Left lung (tissue), 4 donors: ENCODE measurements at regions not wholly inside any gene's neighbourhood (a gene's known extent, or its start where the extent isn't known, plus 50 kb on each side); places are given as distances from the start of the nearest gene placed in this dataset.

ENCODE experiments used
- ATAC-seq: fragments of 200-7000 bp; cut with Tn5 transposase; one replicate; pipeline ENCODE4 v1.9.1; 2020; ENCODE audit warnings: moderate library complexity
- DNase-seq, 4 donors: peaks; one replicate each; pipeline ENCODE4 v3.0.0-alpha.2; 2013 to 2020
- H3K27ac ChIP-seq, 2 donors: fragments of 200-600 bp; sonication (generic) in 1 of 2; one replicate each; pipeline versions ENCODE4 v1.5.0 to v1.8.0; 2020 to 2021
- H3K27me3 ChIP-seq, 2 donors: fragments of 200-600 bp; sonication (generic) in 1 of 2; one replicate each; pipeline versions ENCODE4 v1.5.0 to v1.8.0; 2020 to 2021
- H3K36me3 ChIP-seq, 2 donors: fragments of 200-600 bp; sonication (generic) in 1 of 2; one replicate each; pipeline versions ENCODE4 v1.5.0 to v1.8.0; 2020 to 2021
- H3K4me1 ChIP-seq, 2 donors: fragments of 200-600 bp; one replicate each; pipeline ENCODE4 v1.8.0; 2021
- H3K4me3 ChIP-seq, 2 donors: fragments of 200-600 bp; sonication (generic) in 1 of 2; one replicate each; pipeline versions ENCODE4 v1.5.0 to v1.8.0; 2020 to 2021; ENCODE audit warnings: mild to moderate bottlenecking in 1 of 2
- H3K9me3 ChIP-seq, 2 donors: fragments of 200-600 bp; sonication (generic) in 1 of 2; one replicate each; pipeline versions ENCODE4 v1.5.0 to v1.8.0; 2020 to 2021
- intact Hi-C, 2 donors: fragments of 100-400 bp; cut with DNase I; formaldehyde crosslinking; loops; one replicate each; pipeline versions ENCODE4 v1.11.2 to v1.14.2; 2022
- TF ChIP-seq, protein P1 (sequence below), 2 donors: fragments of 200-600 bp; sonication (generic) in 1 of 2; IDR thresholded peaks; one replicate each; pipeline versions ENCODE4 v1.5.0 to v1.8.0; 2021; ENCODE audit warnings: antibody characterized with exemption in 2 of 2
- donor health status: DM: no; HTN: yes; CAD: no.
- donor health status: DM: no; HTN: no; CAD: no.

DNA sequence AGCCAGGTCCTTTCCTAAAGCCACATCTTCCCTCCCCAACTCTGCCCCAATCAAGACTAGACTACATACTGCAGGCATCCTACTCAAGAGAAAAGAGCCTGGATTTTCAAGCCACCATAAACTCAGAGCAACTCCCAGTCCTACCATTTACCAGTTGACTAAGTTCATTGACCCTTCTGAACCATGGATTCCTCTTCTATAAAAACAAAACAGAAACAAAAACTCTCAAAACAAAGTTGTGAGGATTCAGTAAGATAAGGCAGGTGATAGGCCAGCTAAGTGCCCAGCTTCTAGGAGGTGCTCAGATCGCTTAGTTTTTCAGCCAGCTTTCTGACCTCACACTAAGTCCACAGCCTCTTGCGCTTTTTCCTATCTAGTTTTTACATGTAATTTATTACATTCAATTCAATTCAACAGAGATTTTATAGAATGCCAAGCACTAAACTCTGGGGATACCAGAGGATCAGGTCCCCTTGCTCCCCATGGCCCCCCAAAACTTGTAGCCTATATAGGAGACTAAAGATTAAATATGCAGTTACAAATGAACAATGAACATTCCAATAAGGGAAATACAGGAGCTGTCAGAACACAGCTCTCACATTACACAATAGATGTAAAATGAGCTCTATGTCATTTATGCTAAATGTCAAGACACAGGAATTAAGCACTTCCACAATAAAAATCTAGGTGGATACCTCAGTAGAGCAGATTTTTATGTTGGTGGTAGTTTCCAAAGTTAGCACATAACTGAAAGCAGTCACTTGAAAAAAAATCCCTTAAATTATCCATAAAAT is 104.5 kb upstream of the EGLN3 start:
- intact Hi-C loops, result no loop called here
- no peak overlapping the region for H3K4me3 ChIP-seq
- H3K27me3 ChIP-seq, result peaks cover 0 to 23% of the 10 kb centered on the region in 2 donors
- peaks cover 0 to 12% of the 10 kb centered on the region in 2 donors for H3K4me1 ChIP-seq
- H3K36me3 ChIP-seq, result no peaks in the 10 kb centered on the region
- H3K9me3 ChIP-seq, result no peaks in the 10 kb centered on the region
- TF ChIP-seq, protein P1, sequence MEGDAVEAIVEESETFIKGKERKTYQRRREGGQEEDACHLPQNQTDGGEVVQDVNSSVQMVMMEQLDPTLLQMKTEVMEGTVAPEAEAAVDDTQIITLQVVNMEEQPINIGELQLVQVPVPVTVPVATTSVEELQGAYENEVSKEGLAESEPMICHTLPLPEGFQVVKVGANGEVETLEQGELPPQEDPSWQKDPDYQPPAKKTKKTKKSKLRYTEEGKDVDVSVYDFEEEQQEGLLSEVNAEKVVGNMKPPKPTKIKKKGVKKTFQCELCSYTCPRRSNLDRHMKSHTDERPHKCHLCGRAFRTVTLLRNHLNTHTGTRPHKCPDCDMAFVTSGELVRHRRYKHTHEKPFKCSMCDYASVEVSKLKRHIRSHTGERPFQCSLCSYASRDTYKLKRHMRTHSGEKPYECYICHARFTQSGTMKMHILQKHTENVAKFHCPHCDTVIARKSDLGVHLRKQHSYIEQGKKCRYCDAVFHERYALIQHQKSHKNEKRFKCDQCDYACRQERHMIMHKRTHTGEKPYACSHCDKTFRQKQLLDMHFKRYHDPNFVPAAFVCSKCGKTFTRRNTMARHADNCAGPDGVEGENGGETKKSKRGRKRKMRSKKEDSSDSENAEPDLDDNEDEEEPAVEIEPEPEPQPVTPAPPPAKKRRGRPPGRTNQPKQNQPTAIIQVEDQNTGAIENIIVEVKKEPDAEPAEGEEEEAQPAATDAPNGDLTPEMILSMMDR (IDR thresholded peaks at IDR 0.05), result no peak
- no peak for ATAC-seq
- H3K27ac ChIP-seq, result no peak overlapping the region
- no peak for DNase-seq

DNA sequence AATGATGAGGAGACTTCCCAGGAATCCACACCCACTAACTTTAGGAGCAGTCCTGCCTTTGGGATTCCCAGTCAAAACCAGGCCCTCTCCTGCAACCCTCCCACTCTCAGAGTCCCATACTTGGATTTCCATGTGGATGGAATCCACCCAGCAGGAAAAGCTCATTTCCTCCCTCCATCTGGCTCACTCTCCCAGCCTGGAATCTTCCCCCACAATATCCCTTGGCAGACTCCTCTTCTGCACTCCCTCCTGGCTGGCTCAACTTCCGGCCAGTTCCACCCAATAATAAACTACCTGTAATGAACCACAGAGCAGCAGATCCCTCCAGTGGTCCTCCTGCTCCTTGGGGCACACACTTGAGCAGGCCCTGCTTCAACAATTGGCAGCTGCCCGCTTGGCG is 102.8 kb upstream of the EGLN3 start:
- Histone ChIP-seq H3K4me3 (no peak overlapping the region), H3K9me3 (no peaks in the 10 kb centered on the region), H3K36me3 (no peaks in the 10 kb centered on the region), H3K4me1 (no peaks in the 10 kb centered on the region), H3K27ac (peak overlapping the region in 1 of 2 donors; percentile 1), H3K27me3 (peaks cover 0 to 8% of the 10 kb centered on the region in 2 donors)
- DNase-seq (peak in 1 of 4 donors; percentile 62), ATAC-seq (peak; percentile 69)
- intact Hi-C loops, result no loop called here
- TF ChIP-seq, protein P1 (IDR thresholded peaks at IDR 0.05), result no peak

DNA sequence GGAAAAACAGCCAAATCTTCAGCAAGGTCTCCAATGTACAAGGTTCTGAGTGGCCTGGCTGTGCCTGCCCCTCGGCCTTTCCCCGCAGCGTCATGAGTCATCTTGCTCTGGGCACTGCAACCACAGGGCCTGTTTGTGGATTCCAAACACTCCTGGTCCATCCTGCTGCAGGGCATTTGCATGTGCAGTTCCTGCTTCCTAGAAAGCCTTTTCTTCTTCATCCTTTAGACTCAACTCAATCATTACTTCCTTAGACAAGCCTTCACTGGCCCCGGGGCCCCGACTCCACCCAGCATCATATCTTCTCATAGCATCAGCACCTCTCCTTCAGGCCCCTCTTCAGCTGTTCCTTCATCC is 101.8 kb upstream of the EGLN3 start:
- intact Hi-C loops, result no loop called here
- Histone ChIP-seq H3K9me3 (no peaks in the 10 kb centered on the region), H3K4me3 (no peak overlapping the region), H3K27ac (no peak overlapping the region), H3K4me1 (no peaks in the 10 kb centered on the region), H3K36me3 (no peaks in the 10 kb centered on the region), H3K27me3 (peaks cover 0 to 4% of the 10 kb centered on the region in 2 donors)
- DNase-seq (no peak), ATAC-seq (peak; percentile 35)
- TF ChIP-seq, protein P1 (IDR thresholded peaks at IDR 0.05), result no peak

DNA sequence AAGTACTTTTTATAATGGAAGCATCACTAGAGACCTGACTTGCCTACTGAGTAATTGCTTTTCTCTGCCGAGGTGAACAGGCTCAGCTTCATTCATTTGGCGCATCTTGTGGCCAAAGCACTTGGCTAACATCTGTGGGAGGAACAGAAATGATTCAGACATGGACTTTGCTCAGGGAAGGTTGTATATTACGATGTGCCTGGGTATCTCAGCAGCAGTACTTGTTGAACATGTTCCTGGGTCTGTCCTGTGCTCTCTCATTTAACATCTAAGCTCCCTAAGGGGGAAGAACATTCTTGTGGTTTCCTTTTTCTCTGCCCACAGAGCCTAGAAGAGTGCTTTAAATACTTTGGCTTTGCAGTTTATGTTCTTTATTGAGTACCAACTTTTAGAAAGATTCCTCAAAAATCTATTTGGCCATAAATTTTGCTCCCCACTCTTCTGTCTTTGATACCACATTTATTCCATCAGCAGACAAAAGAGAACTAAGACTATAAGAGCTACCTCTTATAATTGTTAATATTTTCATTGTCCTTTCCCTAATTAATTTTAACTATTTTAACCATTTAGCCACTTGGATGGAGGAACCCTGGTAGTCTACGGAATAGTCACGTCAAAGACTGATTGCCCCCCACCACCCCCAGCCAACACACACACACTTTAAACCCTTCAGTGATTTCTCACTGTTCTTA is 101.2 kb upstream of the EGLN3 start:
- no peak overlapping the region for H3K4me3 ChIP-seq
- ATAC-seq, result peak; percentile 42
- no peaks in the 10 kb centered on the region for H3K9me3 ChIP-seq
- intact Hi-C loops, result no loop called here
- no peaks in the 10 kb centered on the region for H3K4me1 ChIP-seq
- H3K27ac ChIP-seq, result no peak overlapping the region
- TF ChIP-seq, protein P1 (IDR thresholded peaks at IDR 0.05), result no peak
- H3K36me3 ChIP-seq, result no peaks in the 10 kb centered on the region
- DNase-seq, result no peak
- H3K27me3 ChIP-seq, result no peaks in the 10 kb centered on the region

DNA sequence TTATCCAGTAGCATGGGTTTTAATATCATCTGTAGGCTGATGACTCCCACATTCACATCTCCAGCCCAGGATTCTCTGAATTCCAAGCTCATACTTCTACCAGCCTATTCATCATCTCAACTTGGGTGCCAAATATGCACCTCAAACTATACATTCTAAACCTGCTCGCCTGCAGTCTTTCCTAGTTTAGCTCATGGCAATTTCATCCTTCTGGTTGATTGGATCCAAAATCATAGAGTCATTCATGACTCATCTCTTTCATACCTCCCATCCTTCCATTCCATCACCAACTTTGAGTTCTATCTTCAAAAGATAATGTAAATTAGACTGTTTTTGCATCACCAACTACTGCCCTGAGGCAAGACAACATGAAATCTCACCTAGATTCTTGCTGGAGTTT is 99.7 kb upstream of the EGLN3 start:
- TF ChIP-seq, protein P1 (IDR thresholded peaks at IDR 0.05), result no peak
- ATAC-seq (no peak), DNase-seq (no peak)
- no peaks in the 10 kb centered on the region for H3K36me3 ChIP-seq
- H3K4me1 ChIP-seq, result no peaks in the 10 kb centered on the region
- intact Hi-C loops, result no loop called here
- H3K27me3 ChIP-seq, result no peaks in the 10 kb centered on the region
- no peaks in the 10 kb centered on the region for H3K9me3 ChIP-seq
- H3K27ac ChIP-seq, result no peak overlapping the region
- no peak overlapping the region for H3K4me3 ChIP-seq
